Keratinocyte (primary cell): ENCODE measurements at regions not wholly inside any gene's neighbourhood (a gene's known extent, or its start where the extent isn't known, plus 50 kb on each side); places are given as distances from the start of the nearest gene placed in this dataset.

ENCODE experiments used
- CTCF ChIP-seq, 3 experiments: IDR thresholded peaks in 1 of 3; conservative IDR thresholded peaks in 1 of 3; optimal IDR thresholded peaks in 1 of 3; 2 replicates in 2 of 3; 3 replicates in 1 of 3; pipeline versions ENCODE3 to v1.5.1; 2011; ENCODE audit warnings: low read length in 3 of 3, mild to moderate bottlenecking in 3 of 3, moderate library complexity in 2 of 3, control low read depth in 1 of 3, inconsistent platforms in 1 of 3; ENCODE audit not compliant: insufficient read depth in 2 of 3; ENCODE audit errors: extremely low read depth in 1 of 3
- EZH2 ChIP-seq: IDR thresholded peaks from one replicate; pipeline ENCODE4 v1.6.1; 2012; ENCODE audit warnings: inconsistent platforms, mild to moderate bottlenecking, low read length, moderate library complexity

DNA sequence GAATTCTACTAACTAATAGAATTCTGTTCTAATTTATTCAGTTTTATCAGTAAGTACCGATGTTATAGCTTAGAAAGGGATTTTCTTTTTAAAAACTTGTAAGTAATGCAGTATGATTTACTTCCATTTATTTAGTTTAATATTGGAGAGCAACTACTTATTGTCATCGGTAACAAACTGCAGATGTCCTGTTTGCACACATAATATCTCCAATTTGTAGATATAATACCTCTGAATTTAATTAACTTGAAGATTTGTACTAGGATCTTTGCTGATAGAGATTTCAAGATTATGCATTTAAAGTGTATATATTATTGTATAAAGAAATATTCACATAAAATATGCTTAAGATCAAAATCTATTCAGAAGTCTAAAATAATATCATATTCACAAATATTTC, 356.7 kb downstream of the PCDH17 start:
- no peak for TF ChIP-seq CTCF (optimal IDR thresholded peaks at IDR 0.05 in 1 of 3, IDR thresholded peaks at IDR 0.05 in 1 of 3, conservative IDR thresholded peaks at IDR 0.05 in 1 of 3; ENCODE audit: extremely low read depth in 1 of 3, insufficient read depth in 2 of 3, low read length in 3 of 3)
- no peak for TF ChIP-seq EZH2
